ENCODE measurements at regions not wholly inside any gene's neighbourhood (a gene's known extent, or its start where the extent isn't known, plus 50 kb on each side); places are given as distances from the start of the nearest gene placed in this dataset.

DNA sequence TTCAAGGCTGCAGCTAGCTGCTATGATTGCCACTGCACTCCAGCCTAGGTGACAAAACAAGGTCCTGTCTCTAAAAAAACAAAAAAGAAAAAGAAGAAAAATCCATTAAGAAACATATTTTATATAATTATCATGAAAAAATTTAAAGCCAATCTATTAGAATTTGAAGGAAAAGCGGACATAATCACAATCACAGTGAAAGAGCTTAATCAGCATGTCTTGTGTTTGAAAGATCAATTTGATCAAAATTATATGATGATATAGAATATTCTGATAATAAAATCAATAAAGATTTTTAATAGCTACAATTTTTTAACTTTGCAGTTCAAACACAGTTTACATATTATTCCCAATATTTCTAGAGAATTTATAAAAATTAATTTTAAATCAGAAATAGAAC is 210.1 kb downstream of the MEX3B start:
- TF ChIP-seq EZH2 (IDR thresholded peaks at IDR 0.05) (no peak), POLR2AphosphoS5 (IDR thresholded peaks at IDR 0.05; ENCODE audit: borderline replicate concordance, low read depth, low read length) (no peak)

All from SK-N-MC (cell line).